ENCODE measurements at regions not wholly inside any gene's neighbourhood (a gene's known extent, or its start where the extent isn't known, plus 50 kb on each side); places are given as distances from the start of the nearest gene placed in this dataset.
"Not testable (repeated sequence)": the region's sequence is repeated elsewhere in the genome, so short reads cannot be mapped to it uniquely, and the experiment has no call there.

DNA sequence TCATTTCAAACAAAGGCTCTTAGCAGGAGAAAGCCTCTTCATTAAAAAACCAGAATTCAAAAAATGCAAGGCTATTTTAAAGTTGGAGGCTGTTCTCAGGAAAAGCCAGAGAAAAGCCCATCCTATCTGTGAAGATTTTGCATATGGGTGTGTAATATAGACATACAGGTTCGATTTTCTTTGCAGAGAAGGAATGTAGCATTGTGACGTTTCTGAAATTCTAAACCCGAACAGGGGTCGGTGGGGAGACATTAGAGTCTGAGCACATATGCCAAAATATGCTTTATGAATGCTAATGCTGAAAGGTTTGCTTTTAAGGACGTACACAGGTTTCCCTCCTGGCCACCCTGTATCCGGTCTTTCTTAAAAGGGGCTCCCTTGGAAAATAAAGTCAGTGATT lies 363.1 kb upstream of the PAPPA start:
- no peak for DNase-seq (ENCODE audit: low read depth in 2 of 2)

DNA sequence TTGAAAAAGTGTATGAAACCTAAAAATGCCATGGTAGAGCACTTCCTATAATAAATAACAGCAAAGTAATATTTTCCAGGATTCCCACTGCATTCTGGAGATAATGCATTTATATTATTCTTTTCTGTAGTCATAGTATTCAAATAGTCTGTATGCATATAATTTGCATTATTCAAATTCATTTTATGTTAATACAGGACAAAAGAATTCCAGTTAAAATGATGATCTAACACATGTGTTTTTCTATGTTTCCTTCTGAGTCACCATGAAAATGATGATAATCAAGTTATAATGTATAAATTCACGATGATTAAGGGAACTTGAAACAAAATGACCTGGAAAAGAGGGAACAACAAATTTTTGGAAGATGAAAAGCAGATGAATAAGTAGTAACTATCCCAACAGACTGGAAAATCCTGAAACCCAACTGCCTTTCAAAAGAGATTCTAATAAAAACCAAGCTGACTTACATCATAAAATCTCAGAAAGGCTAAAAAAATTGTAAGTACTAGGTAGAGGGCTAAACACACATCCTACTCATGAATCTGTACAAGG lies 358.6 kb upstream of the PAPPA start:
- no peak for DNase-seq (ENCODE audit: low read depth in 2 of 2)

DNA sequence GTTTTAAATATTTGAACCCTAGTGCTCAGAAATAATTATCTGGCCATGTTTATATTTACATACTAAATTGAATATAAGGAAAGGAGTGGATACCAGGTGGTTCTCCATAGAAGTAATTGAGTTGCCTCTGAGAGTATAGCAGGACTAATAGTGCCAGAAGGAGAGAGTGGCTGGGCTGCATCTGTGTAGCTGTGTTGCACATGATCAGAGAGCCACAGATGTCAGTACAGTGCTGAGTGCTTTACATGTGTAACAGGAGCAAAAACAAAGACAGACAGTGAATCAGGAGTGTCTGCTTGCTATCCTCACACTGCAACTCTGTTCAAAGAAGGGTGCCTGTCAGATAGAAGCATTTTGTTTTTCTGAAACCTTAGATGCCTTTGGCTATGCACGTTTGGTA lies 353.9 kb upstream of the PAPPA start:
- DNase-seq (ENCODE audit: low read depth in 2 of 2) = no peak

DNA sequence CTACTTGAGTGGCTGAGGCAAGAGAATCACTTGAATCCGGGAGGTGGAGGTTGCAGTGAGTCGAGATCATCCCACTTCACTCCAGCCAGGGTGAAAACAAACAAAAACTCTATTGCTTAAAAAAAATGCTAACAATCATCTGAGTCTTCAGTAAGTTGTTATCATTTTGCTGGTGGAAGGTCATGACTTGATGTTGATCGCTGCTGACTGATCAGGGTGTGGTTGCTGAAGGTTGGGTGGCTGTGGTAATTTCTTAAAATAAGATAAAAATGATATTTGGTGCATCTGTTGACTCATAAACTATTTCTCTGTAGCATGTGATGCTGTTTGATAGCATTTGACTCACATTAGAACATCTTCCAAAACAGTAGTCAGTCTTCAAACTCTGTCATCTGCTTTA lies 349.4 kb upstream of the PAPPA start:
- DNase-seq (ENCODE audit: low read depth in 2 of 2) = no peak

DNA sequence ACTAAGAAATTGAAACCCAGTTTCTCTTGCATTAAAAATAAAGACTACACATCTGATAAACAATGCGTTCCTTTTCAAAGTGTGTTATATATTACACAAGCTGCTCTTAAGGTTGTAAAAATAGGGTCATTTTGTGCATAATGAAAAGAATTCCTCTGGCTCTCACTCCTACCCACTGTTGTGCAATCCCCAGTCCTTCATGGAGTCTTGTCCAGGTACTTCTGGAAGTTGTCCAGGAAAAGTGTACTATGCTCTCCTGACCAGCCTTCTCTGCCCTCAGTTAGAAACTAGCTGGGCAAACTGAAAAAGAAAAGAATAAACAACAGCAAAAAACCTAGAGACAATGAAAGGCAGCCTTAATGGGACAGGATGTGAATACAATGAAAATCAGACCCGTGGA lies 345.5 kb upstream of the PAPPA start:
- DNase-seq (ENCODE audit: low read depth in 2 of 2) = no peak

DNA sequence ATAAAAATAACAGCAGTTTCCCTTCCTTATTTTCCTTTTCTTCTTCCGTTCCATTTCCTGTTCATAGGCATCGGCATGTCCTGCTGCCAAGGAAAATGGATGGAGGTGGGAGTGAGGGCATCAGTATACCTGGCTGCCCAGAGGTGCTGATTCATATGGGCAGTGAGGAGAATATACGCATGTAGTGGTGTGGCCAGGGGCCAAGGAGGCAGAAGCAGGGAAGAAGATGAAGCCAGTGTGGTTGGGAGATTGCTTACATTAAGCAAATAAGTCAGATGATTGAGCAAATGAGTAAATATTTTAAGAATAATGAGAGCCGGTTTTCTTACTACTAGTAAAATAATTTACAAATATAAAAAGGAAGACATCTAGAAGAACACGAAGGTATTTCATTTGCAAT lies 344.9 kb upstream of the PAPPA start:
- DNase-seq (ENCODE audit: low read depth in 2 of 2) = no peak

DNA sequence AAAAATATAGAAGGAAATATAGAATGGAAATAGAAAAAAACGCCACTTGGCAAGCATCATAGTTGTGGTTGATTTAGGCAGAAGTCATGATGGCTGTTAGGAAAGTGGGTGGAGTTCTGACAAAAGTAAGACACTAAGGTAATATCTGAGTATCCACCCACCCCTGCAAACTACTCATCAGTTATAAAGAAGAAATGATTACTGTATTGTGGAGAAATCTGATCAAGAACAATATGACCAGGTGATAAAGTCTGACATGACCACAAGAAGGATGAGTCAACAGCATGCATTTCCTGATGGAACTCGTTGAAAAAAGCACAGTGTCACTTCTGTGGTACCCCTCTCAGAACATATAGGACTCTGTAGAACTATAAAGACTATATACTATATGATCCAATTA lies 343.4 kb upstream of the PAPPA start:
- DNase-seq (ENCODE audit: low read depth in 2 of 2) = no peak

DNA sequence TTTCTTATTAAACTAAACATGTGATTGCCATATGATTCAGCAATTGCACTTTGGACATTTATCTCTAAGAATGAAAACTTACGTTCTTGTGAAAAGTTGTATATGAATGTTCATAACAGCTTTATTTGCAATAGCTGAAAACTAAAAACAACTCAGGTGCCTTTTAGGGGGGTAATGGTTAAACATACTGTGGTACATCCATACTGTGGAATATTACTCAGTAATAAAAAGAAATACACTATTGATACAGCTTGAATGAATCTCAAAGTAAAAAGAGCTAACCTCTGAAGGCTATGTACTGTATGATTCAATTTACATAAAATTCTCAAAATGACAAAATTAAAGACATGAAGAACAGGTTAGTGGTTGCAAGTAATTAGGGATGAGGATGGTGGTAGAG lies 339.5 kb upstream of the PAPPA start:
- no peak for DNase-seq (ENCODE audit: low read depth in 2 of 2)

DNA sequence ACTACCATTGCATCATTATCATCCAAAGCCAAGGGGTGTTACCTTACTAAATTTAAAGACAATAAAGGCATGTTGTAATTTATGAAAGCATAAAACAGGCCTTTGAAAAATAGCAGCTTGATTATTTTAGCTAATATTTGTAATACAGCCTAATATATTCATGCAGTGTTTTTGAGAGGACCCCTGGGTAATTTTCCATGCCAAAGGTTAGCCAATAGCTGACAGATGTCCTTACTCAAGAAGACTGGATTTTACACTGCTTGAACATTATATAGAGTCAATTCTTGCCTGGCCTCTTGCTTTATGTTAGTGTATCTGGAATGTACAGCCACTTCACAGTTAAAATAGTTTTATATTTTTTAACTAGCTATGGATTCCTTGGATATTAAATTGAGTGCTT lies 337.8 kb upstream of the PAPPA start:
- DNase-seq (ENCODE audit: low read depth in 2 of 2) = no peak

DNA sequence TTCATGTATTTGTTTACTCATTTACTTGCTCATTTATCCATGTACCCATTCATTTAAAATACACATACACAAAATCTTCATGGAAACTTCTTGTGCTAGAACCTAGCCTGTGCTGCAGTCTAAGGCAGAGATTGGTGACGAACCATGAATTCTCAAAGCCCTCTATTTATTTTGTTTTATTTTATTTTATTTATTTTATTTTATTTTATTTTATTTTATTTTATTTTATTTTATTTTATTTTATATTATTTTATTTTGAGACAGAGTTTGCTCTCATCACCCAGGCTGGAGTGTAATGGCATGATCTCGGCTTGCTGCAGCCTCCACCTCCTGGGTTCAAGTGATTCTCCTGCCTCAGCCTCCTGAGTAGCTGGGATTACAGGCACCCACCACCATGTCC lies 334.9 kb upstream of the PAPPA start:
- not testable (repeated sequence) for DNase-seq (ENCODE audit: low read depth in 2 of 2)

DNA sequence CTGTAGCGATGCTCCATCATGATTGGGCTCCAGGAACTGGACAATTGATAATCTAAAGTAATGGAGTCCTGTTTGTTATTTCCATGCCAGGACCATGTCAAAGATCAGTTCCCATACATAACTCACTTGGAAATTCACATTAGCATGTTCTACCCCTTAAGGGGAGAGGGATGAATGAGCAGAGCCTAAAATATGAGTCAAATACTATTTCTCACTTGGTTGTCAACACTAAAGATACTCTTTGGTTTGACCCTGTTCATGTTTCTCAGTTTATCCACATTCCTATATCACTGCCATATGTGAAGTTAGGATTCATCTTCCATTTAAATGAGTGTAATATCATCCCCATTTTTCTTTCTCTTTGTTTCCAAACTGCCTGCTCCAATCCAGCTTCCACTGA lies 321.6 kb upstream of the PAPPA start:
- DNase-seq (ENCODE audit: low read depth in 2 of 2) = no peak

DNA sequence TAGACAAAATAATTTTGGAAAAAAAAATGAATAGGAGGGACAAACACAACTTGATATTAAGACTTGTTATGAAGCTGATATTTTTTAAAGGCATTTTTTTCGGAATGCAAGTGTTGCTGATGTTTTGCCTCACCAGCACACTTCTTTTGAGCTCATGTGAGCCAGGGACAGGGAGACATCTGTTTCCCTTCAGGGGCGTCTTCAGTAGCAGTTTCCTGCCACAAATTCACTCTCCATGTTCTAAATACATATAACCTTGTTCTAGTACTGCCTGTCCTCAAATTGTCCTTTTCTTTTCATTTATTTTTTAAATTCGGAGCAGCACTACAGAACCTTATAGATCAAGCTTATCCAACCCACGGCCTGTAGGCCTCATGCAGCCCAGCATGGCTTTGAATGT lies 316.0 kb upstream of the PAPPA start:
- DNase-seq (ENCODE audit: low read depth in 2 of 2) = no peak

DNA sequence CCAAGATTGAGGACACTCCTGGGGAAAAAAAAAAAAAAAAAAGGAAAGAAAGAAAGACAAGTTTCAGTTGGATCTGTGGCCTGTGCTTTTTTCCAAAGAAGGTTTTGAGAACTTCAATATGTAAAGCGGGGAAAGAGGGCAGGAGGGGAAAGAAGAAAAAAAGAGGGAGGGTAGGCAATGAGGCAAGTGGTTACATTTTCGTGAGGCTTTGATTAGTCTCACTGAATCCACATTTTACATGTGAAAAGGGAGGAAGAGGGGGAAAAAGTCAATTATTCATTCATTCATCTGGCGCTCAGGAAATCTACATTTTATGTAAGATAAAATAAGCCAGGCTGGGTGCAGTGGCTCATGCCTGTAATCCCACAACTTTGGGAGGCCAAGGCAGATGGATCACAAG lies 315.2 kb upstream of the PAPPA start:
- DNase-seq (ENCODE audit: low read depth in 2 of 2) = no peak

DNA sequence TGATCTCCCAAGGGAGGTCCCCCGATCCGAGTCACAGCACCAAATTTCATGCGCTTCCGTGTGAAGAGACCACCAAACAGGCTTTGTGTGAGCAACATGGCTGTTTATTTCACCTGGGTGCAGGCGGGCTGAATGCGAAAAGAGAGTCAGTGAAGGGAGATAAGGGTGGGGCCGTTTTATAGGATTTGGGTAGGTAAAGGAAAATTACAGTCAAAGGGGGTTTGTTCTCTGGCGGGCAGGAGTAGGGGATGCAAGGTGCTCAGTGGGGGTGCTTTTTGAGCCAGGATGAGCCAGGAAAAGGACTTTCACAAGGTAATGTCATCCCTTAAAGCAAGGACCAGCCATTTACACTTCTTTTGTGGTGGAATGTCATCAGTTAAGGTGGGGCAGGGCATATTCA lies 309.2 kb upstream of the PAPPA start:
- DNase-seq (ENCODE audit: low read depth in 2 of 2) = not testable (repeated sequence)

DNA sequence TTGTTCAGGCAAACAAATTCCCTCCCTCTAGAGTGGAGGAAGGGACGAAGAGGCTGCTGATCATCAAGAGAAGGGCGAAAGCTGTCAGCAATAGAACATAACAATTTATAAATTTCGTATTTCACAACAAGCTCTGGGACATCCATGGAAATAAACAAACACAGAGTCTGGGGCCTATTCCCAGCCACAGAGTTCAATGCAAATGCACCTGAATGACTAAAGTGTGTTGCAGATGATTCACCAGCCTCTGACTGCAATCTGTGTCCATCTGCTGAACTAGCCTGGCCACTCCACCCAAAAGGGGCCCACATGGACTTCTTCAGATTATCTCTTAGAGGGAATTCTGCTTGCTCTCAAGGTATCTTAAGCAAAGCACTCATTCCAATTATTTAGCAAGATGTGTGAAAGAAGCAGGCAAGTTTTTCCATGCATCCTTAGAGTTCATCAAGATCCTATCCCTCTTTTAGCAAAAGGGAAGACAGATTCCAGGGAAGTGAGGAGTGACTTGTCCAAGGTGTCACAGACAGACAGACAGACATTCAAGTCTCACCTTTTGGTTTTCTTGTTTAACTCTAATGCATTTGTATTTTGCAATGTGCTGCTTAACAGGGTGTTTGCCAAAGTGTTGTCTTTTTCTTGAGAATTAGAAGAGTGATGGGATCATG lies 307.8 kb upstream of the PAPPA start:
- DNase-seq (ENCODE audit: low read depth in 2 of 2) = no peak

DNA sequence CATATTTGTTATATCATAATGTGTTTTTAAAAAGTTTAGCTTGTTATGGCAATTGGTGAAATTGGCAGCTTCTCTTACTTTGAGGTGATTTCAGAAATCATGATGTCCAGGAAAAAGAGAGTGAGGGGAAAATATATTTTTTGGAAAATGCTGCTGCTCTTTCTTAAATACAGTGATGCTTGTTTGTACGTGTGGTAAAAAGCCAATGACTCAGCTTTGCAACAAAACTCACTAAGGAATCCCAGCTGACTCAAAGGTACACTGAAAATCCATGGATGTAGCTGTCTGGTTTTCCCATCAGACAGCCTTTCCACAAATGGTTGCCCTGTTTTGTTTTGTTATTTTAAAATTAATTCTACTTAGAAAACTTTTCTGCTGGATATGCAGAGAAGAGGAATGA lies 306.4 kb upstream of the PAPPA start:
- DNase-seq (ENCODE audit: low read depth in 2 of 2) = no peak

DNA sequence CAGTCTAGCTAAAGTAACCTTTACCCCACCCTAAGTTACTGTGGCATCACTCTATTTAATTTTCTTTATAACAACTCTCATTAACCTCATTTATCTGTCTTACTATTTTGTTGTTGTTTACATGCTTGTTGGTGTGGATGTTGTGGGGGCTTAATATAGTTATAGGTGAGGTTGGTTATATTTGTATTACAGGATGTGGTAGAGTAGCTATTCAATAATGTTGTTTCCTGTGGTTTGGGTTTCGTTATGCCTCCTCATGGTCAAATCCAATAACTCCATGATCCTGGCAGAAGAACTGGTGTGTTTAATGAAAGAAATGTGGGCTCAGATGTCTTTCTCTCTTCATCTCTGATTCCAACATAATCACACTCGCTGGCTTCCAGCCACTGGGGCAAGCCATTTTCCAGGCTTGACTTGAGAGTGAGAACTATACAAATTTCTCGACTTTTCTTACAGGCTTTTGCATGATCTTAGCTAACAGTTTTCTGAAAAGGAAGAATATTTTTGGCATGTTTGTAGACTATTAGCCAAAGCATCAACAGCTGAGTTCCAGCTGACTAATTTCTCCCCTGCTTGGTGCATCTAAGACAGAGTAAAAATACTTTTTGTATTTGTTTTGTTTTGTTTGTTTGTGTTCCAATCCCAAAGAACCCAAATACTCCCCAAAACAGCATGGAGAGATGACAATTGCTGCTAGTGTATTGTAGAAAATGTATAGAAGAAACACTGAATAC lies 303.7 kb upstream of the PAPPA start:
- DNase-seq (ENCODE audit: low read depth in 2 of 2) = no peak

DNA sequence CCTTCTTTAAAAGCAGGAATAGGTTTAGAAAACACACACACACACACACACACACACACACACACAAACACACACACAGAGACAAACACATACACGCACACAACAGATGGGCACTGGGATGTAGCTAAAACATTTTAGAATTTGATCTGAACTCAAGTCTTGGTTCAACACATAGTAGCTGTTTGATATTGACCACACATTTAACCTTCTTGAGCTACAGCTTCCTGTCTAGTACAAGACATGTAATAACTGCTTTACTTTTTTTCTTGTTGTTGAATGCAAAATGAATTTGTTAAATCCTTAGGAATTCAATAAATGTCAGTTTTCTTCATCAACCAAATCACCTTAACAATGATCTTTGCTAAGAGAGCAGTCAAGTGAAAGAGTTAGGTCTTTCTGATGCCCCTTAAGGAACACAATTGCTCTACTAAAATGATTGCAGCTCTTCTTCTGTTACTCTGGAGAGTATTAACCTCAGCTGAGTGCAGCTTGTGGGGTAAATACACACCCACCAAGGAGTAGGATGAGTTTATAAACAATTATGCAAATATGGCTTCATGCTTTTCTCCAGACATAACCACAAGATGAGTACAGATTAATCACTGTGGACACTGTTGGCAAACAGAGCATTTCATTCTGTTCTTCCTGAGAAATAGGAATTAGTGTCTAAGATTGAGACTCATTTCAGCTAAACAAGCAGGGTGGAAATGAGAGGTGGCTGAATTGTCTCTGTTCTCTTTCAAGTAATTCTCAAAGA lies 302.9 kb upstream of the PAPPA start:
- no peak for DNase-seq (ENCODE audit: low read depth in 2 of 2)

DNA sequence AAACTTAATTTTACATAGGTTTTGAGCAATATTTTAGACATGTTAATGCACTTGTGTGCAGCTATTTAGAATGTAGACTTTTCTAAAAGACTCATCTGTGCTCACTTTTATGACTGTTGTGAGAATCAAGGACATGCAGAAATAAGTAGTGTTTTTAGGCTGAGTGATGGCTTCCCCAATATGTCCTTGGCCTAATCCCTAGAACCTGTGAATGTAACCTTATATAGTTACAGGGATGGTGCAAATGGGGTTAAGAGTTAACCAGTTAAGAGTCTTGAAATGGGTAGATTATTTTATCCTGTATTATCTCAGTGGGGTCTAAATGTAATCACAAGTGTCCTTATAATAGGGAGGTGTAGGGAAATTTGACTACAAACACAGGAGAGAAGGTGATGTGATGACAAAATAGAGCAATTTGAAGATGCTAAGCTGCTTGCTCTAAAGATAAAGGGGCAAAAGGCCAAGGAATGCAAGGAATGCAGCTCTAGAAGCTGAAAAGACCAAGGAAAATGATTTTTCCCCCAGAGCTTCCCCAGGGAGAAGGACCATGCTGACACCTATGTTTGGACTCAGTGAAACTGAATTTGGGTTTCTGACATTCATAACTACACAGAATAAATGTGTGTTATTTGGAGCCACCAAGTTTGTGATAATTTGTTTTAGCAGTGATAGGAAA lies 298.0 kb upstream of the PAPPA start:
- no peak for DNase-seq (ENCODE audit: low read depth in 2 of 2)

DNA sequence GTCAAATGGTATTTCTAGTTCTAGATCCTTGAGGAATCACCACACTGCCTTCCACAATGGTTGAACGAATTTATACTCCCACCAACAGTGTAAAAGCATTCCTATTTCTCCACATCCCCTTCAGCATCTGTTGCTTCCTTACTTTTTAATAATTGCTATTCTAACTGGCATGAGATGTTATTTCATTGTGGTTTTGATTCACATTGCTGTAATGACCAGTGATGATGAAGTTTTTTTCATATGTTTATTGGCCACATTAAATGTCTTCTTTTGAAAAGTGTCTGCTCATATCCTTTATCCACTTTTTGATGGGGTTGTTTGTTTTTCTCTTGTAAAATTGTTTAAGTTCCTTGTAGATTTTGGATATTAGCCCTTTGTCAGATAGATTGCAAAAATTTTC lies 295.2 kb upstream of the PAPPA start:
- DNase-seq (ENCODE audit: low read depth in 2 of 2) = not testable (repeated sequence)

DNA sequence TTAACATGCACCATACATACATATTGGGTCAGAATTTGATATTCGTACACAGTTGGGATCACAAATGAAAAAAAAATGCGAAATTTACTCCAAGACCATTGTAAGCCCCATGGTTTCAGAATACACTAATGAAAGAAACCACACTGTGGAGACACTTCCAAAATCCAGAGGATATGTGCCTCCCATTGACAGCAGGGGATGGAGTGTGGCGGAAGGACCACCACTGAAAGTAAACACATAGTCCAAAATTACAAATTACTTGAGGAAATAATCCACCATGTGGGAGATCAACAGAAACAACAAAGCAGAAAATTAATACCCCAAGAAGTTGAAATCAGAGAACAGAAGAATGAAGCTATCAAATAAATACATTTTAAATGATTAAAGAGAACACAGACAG lies 291.6 kb upstream of the PAPPA start:
- no peak for DNase-seq (ENCODE audit: low read depth in 2 of 2)

DNA sequence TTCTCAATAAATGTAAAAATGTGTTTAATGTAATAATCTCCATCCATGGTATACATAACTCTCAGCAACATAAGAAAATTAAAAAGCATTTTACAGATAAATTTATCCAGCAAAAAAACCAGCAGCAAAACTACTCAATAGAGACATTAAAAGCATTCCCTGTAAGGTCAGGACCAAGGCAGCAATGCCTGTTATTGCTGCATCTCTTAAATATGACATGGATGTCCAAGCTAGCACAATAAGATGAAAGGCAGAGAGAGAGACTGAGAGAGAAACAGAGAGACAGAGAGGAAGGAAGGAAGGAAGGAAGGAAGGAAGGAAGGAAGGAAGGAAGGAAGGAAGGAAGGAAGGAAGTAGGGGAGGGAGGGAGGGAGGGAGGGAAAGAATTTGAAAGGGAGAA lies 289.0 kb upstream of the PAPPA start:
- no peak for DNase-seq (ENCODE audit: low read depth in 2 of 2)

All from stimulated activated CD4-positive, alpha-beta T cell treated with anti-CD3 and anti-CD28 coated beads, Interleukin-4, amount 100 ng/mL, for 48 hours (primary cell).